Left lung (tissue), 4 donors: ENCODE measurements at regions not wholly inside any gene's neighbourhood (a gene's known extent, or its start where the extent isn't known, plus 50 kb on each side); places are given as distances from the start of the nearest gene placed in this dataset.

Experiments
- ATAC-seq: fragments of 200-7000 bp; cut with Tn5 transposase; one replicate; pipeline ENCODE4 v1.9.1; 2020; ENCODE audit warnings: moderate library complexity
- DNase-seq, 4 donors: peaks; one replicate each; pipeline ENCODE4 v3.0.0-alpha.2; 2013 to 2020
- H3K27ac ChIP-seq, 2 donors: fragments of 200-600 bp; sonication (generic) in 1 of 2; one replicate each; pipeline versions ENCODE4 v1.5.0 to v1.8.0; 2020 to 2021
- H3K27me3 ChIP-seq, 2 donors: fragments of 200-600 bp; sonication (generic) in 1 of 2; one replicate each; pipeline versions ENCODE4 v1.5.0 to v1.8.0; 2020 to 2021
- H3K36me3 ChIP-seq, 2 donors: fragments of 200-600 bp; sonication (generic) in 1 of 2; one replicate each; pipeline versions ENCODE4 v1.5.0 to v1.8.0; 2020 to 2021
- H3K4me1 ChIP-seq, 2 donors: fragments of 200-600 bp; one replicate each; pipeline ENCODE4 v1.8.0; 2021
- H3K4me3 ChIP-seq, 2 donors: fragments of 200-600 bp; sonication (generic) in 1 of 2; one replicate each; pipeline versions ENCODE4 v1.5.0 to v1.8.0; 2020 to 2021; ENCODE audit warnings: mild to moderate bottlenecking in 1 of 2
- H3K9me3 ChIP-seq, 2 donors: fragments of 200-600 bp; sonication (generic) in 1 of 2; one replicate each; pipeline versions ENCODE4 v1.5.0 to v1.8.0; 2020 to 2021
- intact Hi-C, 2 donors: fragments of 100-400 bp; cut with DNase I; formaldehyde crosslinking; loops; one replicate each; pipeline versions ENCODE4 v1.11.2 to v1.14.2; 2022
- TF ChIP-seq, protein P1 (sequence below), 2 donors: fragments of 200-600 bp; sonication (generic) in 1 of 2; IDR thresholded peaks; one replicate each; pipeline versions ENCODE4 v1.5.0 to v1.8.0; 2021; ENCODE audit warnings: antibody characterized with exemption in 2 of 2
- donor health status: DM: no; HTN: yes; CAD: no.
- donor health status: DM: no; HTN: no; CAD: no.

DNA sequence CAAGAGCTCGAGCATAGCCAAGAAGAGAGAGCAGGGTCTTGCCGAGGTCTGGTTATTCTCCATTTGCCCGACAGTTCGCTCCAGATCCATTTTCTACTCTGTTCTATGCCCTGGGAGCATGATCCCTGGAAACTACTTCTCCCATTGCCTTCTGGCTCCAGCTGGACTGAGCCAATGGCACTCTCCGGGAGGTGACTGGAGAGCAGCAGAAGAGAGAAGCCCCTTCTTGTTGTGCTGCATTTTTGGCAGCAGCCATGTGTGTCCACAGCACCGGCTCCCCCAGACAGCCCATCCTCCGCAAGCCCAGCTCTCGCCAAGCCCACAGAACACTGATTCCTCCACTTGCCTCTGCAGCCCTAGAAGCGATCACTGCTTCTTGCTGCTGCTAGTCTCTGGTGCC lies 345.5 kb downstream of the TNS1 start:
- intact Hi-C loops: no loop called here
- no peaks in the 10 kb centered on the region for H3K9me3 ChIP-seq
- TF ChIP-seq, protein P1, sequence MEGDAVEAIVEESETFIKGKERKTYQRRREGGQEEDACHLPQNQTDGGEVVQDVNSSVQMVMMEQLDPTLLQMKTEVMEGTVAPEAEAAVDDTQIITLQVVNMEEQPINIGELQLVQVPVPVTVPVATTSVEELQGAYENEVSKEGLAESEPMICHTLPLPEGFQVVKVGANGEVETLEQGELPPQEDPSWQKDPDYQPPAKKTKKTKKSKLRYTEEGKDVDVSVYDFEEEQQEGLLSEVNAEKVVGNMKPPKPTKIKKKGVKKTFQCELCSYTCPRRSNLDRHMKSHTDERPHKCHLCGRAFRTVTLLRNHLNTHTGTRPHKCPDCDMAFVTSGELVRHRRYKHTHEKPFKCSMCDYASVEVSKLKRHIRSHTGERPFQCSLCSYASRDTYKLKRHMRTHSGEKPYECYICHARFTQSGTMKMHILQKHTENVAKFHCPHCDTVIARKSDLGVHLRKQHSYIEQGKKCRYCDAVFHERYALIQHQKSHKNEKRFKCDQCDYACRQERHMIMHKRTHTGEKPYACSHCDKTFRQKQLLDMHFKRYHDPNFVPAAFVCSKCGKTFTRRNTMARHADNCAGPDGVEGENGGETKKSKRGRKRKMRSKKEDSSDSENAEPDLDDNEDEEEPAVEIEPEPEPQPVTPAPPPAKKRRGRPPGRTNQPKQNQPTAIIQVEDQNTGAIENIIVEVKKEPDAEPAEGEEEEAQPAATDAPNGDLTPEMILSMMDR (IDR thresholded peaks at IDR 0.05): no peak
- ATAC-seq (no peak), DNase-seq (no peak)
- H3K36me3 ChIP-seq: no peaks in the 10 kb centered on the region
- H3K27ac ChIP-seq: no peak overlapping the region
- no peak overlapping the region for H3K4me3 ChIP-seq
- no peaks in the 10 kb centered on the region for H3K27me3 ChIP-seq
- no peaks in the 10 kb centered on the region for H3K4me1 ChIP-seq

DNA sequence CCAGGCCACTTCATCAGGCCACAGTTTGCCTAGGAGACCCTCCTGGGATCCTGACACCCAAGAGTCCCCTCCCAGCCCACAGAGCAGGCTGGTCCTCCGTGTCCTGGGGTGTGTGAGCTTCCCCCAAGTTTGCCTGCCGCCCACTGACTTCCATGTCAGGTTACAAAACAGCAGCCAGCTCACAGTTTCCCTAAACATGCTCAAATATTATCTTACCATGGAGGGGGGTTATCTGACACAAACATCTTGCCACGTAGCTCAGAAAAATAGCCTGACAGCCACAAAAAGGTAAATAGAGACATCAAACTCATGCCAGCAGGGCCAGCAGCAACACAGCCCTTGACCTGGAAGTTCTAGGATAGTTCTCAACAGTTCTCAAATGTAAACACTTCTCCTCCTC lies 346.5 kb downstream of the TNS1 start:
- TF ChIP-seq, protein P1 (IDR thresholded peaks at IDR 0.05): no peak
- no peaks in the 10 kb centered on the region for H3K27me3 ChIP-seq
- H3K36me3 ChIP-seq: no peaks in the 10 kb centered on the region
- ATAC-seq: no peak
- H3K27ac ChIP-seq: no peak overlapping the region
- intact Hi-C loops: no loop called here
- no peaks in the 10 kb centered on the region for H3K4me1 ChIP-seq
- DNase-seq: no peak
- no peaks in the 10 kb centered on the region for H3K9me3 ChIP-seq
- H3K4me3 ChIP-seq: no peak overlapping the region

DNA sequence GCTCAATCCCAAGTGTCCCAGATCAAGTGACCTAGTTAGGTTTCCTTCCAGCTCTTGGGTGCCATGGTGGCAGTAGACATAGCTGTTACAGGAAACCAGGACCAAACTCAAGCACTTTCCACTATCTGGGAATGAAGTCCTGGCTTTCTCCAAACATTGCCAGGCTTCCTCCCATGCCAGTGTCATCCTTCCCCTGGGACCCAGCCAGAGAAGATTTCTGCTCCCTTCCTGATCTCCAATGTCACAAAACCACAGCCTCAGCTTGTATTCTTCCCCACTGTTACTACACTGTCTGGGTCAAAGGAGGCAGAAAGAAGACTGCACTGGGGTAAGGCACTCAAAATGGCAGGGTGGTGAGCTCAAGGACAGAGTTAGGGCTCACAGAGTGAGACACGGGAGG lies 347.1 kb downstream of the TNS1 start:
- intact Hi-C loops: no loop called here
- TF ChIP-seq, protein P1 (IDR thresholded peaks at IDR 0.05): no peak
- no peak for ATAC-seq

DNA sequence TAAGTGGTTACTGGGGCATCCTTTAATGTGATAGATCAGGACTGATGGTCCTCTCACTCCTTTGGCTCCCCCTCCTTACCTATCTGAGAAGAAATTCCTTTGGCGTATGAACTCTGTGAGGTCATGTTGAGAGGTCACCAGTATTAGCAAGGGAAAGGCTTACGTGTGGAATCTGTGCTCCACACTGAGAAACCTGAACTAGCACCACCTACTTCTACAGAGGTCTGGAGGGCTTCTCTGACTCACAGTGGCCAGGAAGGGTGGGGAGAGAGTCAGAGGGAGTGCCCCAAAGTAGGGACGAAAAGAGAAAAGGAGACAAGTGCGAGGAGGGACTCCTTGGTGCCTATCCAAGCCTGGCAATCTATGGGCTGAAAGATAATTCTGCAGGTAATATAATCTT lies 348.6 kb downstream of the TNS1 start:
- Histone ChIP-seq H3K27me3 (no peaks in the 10 kb centered on the region), H3K9me3 (no peaks in the 10 kb centered on the region), H3K4me3 (no peak overlapping the region), H3K4me1 (no peaks in the 10 kb centered on the region), H3K27ac (no peak overlapping the region), H3K36me3 (no peaks in the 10 kb centered on the region)
- DNase-seq (no peak), ATAC-seq (no peak)
- TF ChIP-seq, protein P1 (IDR thresholded peaks at IDR 0.05): no peak
- intact Hi-C loops: no loop called here

More for the DNA sequence above, 347.1 kb downstream of the TNS1 start:
- H3K4me1 ChIP-seq: no peaks in the 10 kb centered on the region
- no peak for DNase-seq
- H3K9me3 ChIP-seq: no peaks in the 10 kb centered on the region
- H3K27me3 ChIP-seq: no peaks in the 10 kb centered on the region
- no peak overlapping the region for H3K4me3 ChIP-seq
- no peaks in the 10 kb centered on the region for H3K36me3 ChIP-seq
- no peak overlapping the region for H3K27ac ChIP-seq

- no peaks in the 10 kb centered on the region for H3K9me3 ChIP-seq
- no peaks in the 10 kb centered on the region for H3K4me1 ChIP-seq
- H3K27me3 ChIP-seq: no peaks in the 10 kb centered on the region
- H3K36me3 ChIP-seq: no peaks in the 10 kb centered on the region
- intact Hi-C loops: no loop called here
- H3K27ac ChIP-seq: peak overlapping the region; percentile 5 to 40
- peak; percentile 81 for ATAC-seq
- TF ChIP-seq, protein P1 (IDR thresholded peaks at IDR 0.05): no peak
- peak in 1 of 4 donors; percentile 75 for DNase-seq
- H3K4me3 ChIP-seq: no peak overlapping the region
Observed at GRCh38 chr2:217652761-217653639, 349.8 kb downstream of the TNS1 start.
